A549 (cell line): ENCODE measurements at regions not wholly inside any gene's neighbourhood (a gene's known extent, or its start where the extent isn't known, plus 50 kb on each side); places are given as distances from the start of the nearest gene placed in this dataset.

ENCODE experiments used
- ATAC-seq, 2 experiments: fragments of 200-7000 bp in 1 of 2; fragments of >200 bp in 1 of 2; cut with Nextera tagmentation in 1 of 2; cut with Tn5 transposase in 1 of 2; 3 replicates each; pipeline versions ENCODE4 v1.8.0 to v1.9.1; 2018 to 2020; ENCODE audit warnings: mild to moderate bottlenecking in 1 of 2, moderate library complexity in 1 of 2
- CTCF ChIA-PET: fragments of 300-600 bp; sonication (Branson Sonifier 250); formaldehyde crosslinking; extraction: SDS; loops from one replicate; lab custom pipeline; 2021; ENCODE audit warnings: antibody characterized with exemption, inconsistent platforms; lab: Yijun Ruan, JAX
- POLR2A ChIA-PET: fragments of 350-600 bp; formaldehyde crosslinking; extraction: SDS; loops from one replicate; lab custom pipeline; 2021; ENCODE audit warnings: antibody characterized with exemption, inconsistent platforms; lab: Yijun Ruan, JAX
- DNase-seq, 2 experiments: peaks; one replicate each; pipeline versions ENCODE4 v3.0.0 to v3.0.0-alpha.2; 2011 to 2016; ENCODE audit warnings: low read depth in 1 of 2, low spot score in 1 of 2
- FAIRE-seq: peaks from 2 replicates; lab custom pipeline; 2011; peaks lifted over from hg19 to GRCh38; lab: Jason Lieb, UNC
- H3K27ac ChIP-seq, 2 experiments: fragments of >200 bp; sonication (Bioruptor Twin); formaldehyde crosslinking; 3 replicates each; pipeline ENCODE4 v1.5.1; 2016 to 2017
- H3K4me1 ChIP-seq: fragments of >200 bp; sonication (Bioruptor Twin); formaldehyde crosslinking; 3 replicates; pipeline ENCODE4 v1.6.1; 2016
- H3K4me2 ChIP-seq: fragments of >200 bp; sonication (Bioruptor Twin); formaldehyde crosslinking; 3 replicates; pipeline ENCODE4 v1.6.1; 2016
- H3K4me3 ChIP-seq: fragments of >200 bp; sonication (Bioruptor Twin); formaldehyde crosslinking; 3 replicates; pipeline ENCODE4 v1.5.1; 2016
- H3K9me3 ChIP-seq: fragments of >200 bp; sonication (Bioruptor Twin); formaldehyde crosslinking; 3 replicates; pipeline ENCODE4 v1.6.1; 2016
- EHF ChIP-seq: fragments of 250-450 bp; sonication (Bioruptor Pico); IDR thresholded peaks from 2 replicates; pipeline ENCODE4 v1.5.0; 2020; ENCODE audit warnings: mild to moderate bottlenecking
- EHMT2 ChIP-seq: fragments of 200-600 bp; sonication (generic); IDR thresholded peaks from 2 replicates; pipeline ENCODE4 v1.6.1; 2016; ENCODE audit warnings: antibody characterized with exemption, low read depth, mild to moderate bottlenecking, moderate library complexity
- EP300 ChIP-seq, 2 experiments: fragments of >200 bp; sonication (Bioruptor Twin); formaldehyde crosslinking; IDR thresholded peaks; 2 replicates in 1 of 2; 3 replicates in 1 of 2; pipeline ENCODE4 v1.6.1; 2016 to 2017
- ESRRA ChIP-seq: fragments of 150-350 bp; IDR thresholded peaks from 2 replicates; pipeline ENCODE4 v1.6.1; 2014; ENCODE audit warnings: mild to moderate bottlenecking, low read length, borderline replicate concordance
- FOSL2 ChIP-seq, 2 experiments: fragments of 450-650 bp in 1 of 2; fragments of >200 bp in 1 of 2; sonication (Bioruptor Twin) in 1 of 2; formaldehyde crosslinking; IDR thresholded peaks; 2 replicates each; pipeline versions ENCODE4 v1.5.0 to v1.6.1; 2016 to 2020; ENCODE audit warnings: mild to moderate bottlenecking in 1 of 2, moderate library complexity in 1 of 2
- HOXB5 ChIP-seq: fragments of 250-450 bp; sonication (Bioruptor Pico); IDR thresholded peaks from 2 replicates; pipeline ENCODE4 v1.5.0; 2020; ENCODE audit warnings: mild to moderate bottlenecking, moderate library complexity
- KDM5A ChIP-seq: fragments of 200-600 bp; sonication (generic); IDR thresholded peaks from 2 replicates; pipeline ENCODE4 v1.6.1; 2016; ENCODE audit warnings: antibody characterized with exemption, mild to moderate bottlenecking
- MAFK ChIP-seq: fragments of 450-650 bp; IDR thresholded peaks from 2 replicates; pipeline ENCODE4 v1.6.1; 2014; ENCODE audit not compliant: partially characterized antibody
- NFE2L2 ChIP-seq: fragments of 150-350 bp; conservative IDR thresholded peaks from 2 replicates; pipeline ENCODE4 v1.6.1; 2014; ENCODE audit warnings: low read length
- NR3C1 ChIP-seq: fragments of >200 bp; sonication (Bioruptor Twin); formaldehyde crosslinking; IDR thresholded peaks from 3 replicates; pipeline ENCODE4 v1.6.1; 2017
- RAD21 ChIP-seq, 2 experiments: fragments of >200 bp in 1 of 2; sonication (Bioruptor Twin) in 1 of 2; formaldehyde crosslinking in 1 of 2; IDR thresholded peaks in 1 of 2; conservative IDR thresholded peaks in 1 of 2; 2 replicates in 1 of 2; 3 replicates in 1 of 2; pipeline ENCODE4 v1.6.1; 2012 to 2018; ENCODE audit warnings: inconsistent platforms in 1 of 2
- RCOR1 ChIP-seq: fragments of 150-350 bp; IDR thresholded peaks from 2 replicates; pipeline ENCODE4 v1.6.1; 2014; ENCODE audit warnings: antibody characterized with exemption, low read length, low read depth
- RFX5 ChIP-seq: fragments of 450-650 bp; IDR thresholded peaks from 2 replicates; pipeline ENCODE4 v1.7.1; 2014; ENCODE audit warnings: antibody characterized with exemption, mild to moderate bottlenecking, moderate library complexity
- ZFP36 ChIP-seq: fragments of 450-650 bp; IDR thresholded peaks from 2 replicates; pipeline ENCODE4 v1.6.1; 2014; ENCODE audit warnings: borderline replicate concordance; ENCODE audit not compliant: partially characterized antibody
- ZNF302 ChIP-seq: fragments of 250-450 bp; sonication (Bioruptor Pico); IDR thresholded peaks from 2 replicates; pipeline ENCODE4 v1.9.0; 2021; ENCODE audit warnings: inconsistent platforms, mild to moderate bottlenecking, moderate library complexity
- WGBS: methylation state at CpG from one replicate; pipeline ENCODE4 v1.1.6; 2017; ENCODE audit errors: missing lambda C conversion rate; 5-methylcytosine and 5-hydroxymethylcytosine counted together
- TF ChIP-seq, protein P1 (sequence below): fragments of >200 bp; sonication (Bioruptor Twin); formaldehyde crosslinking; IDR thresholded peaks from 3 replicates; pipeline ENCODE4 v1.6.1; 2016

- no peaks in the 10 kb centered on the region for H3K9me3 ChIP-seq
- no peak overlapping the region for H3K4me2 ChIP-seq
- no peaks in the 10 kb centered on the region; the same call in 2 of the 3 replicates for H3K4me1 ChIP-seq
- H3K27ac ChIP-seq: no peak overlapping the region
- ATAC-seq (no peak), FAIRE-seq (no peak), DNase-seq (no peak)
- 33% methylated on average over 1 of the region's 1 CpG for WGBS
- no peak for TF ChIP-seq ESRRA
- ChIA-PET CTCF (interaction anchor here (1.0 kb wide), 1 partner anchor 15 kb away, joined by 3 read pairs; no protein-coding TSS in a partner anchor), POLR2A (no interaction called here)
- H3K4me3 ChIP-seq: no peak overlapping the region
Measured at GRCh38 chr12:93176165-93176564, 201.6 kb upstream of the NUDT4 start.

GRCh38 chr12:93176610-93177126, 201.1 kb upstream of the NUDT4 start:
- Histone ChIP-seq H3K27ac (no peak overlapping the region), H3K4me2 (no peak overlapping the region), H3K4me1 (no peaks in the 10 kb centered on the region; the same call in 2 of the 3 replicates), H3K9me3 (no peaks in the 10 kb centered on the region), H3K4me3 (no peak overlapping the region)
- TF ChIP-seq KDM5A: no peak
- FAIRE-seq: no peak
- DNase-seq: no peak
- ATAC-seq: no peak
- POLR2A ChIA-PET: no interaction called here
- WGBS: 11% methylated on average over 2 of the region's 2 CpGs
- CTCF ChIA-PET: interaction anchor here (1.0 kb wide), 1 partner anchor 14 kb away, joined by 3 read pairs; no protein-coding TSS in a partner anchor

DNA sequence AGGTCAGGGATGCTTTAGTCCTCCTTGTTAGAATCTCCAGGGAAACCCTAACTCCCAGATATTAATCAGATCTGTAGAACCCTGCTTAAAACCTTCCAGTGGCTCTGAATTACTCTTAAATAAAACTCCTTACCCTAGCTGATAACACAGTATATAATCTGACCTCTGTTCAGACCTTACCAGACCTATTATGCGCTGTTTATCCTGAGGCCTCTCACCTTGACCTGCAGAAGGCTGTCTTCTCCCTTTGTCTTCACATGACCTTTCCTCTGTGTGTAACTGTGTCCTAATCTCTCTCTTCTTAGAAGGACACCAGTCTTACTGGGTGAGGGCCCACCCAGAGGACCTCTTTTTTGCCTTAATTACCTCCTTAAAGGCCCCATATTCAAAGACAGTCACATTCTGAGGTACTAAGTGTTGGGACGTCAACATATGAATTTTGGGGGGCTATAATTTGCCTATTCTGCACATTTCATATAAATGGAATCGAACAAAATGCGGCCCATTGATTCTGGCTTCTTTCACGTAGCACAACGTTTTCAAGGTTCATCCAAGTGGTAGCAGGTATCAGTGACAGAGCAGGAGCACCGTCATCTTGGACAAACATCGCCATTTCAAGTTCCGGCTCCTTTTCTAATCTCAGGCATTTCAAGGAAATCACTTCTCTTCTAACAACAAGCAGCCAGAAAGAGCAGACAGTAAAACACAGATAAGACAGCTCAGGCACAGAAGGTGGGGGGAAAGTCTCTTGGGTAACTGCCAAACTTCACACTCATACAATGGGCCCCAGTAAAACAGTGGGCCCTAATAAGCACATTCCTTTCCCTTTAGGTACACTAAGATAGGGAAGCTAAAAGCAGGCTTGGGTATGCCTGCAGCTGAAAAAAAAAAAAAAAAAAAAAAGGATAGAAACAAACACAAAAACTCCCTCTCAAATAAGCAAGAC, 200.2 kb upstream of the NUDT4 start:
- H3K9me3 ChIP-seq: no peaks in the 10 kb centered on the region
- H3K4me1 ChIP-seq: no peaks in the 10 kb centered on the region; the same call in 2 of the 3 replicates
- 81% methylated on average over 9 of the region's 9 CpGs for WGBS
- DNase-seq (no peak), ATAC-seq (no peak), FAIRE-seq (no peak)
- ChIA-PET CTCF (interaction anchor here (1.0 kb wide), 1 partner anchor 14 kb away, joined by 3 read pairs; no protein-coding TSS in a partner anchor), POLR2A (no interaction called here)
- H3K27ac ChIP-seq: no peak overlapping the region
- TF ChIP-seq RAD21 (conservative IDR thresholded peaks at IDR 0.05 in 1 of 2, IDR thresholded peaks at IDR 0.05 in 1 of 2): no peak
- TF ChIP-seq, protein P1, sequence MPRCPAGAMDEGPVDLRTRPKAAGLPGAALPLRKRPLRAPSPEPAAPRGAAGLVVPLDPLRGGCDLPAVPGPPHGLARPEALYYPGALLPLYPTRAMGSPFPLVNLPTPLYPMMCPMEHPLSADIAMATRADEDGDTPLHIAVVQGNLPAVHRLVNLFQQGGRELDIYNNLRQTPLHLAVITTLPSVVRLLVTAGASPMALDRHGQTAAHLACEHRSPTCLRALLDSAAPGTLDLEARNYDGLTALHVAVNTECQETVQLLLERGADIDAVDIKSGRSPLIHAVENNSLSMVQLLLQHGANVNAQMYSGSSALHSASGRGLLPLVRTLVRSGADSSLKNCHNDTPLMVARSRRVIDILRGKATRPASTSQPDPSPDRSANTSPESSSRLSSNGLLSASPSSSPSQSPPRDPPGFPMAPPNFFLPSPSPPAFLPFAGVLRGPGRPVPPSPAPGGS: no peak
- no peak for TF ChIP-seq NR3C1
- no peak for TF ChIP-seq RCOR1
- TF ChIP-seq HOXB5 (CRISPR knock-in tag): no peak
- peak; percentile 60 for TF ChIP-seq MAFK
- no peak for TF ChIP-seq EHF (CRISPR knock-in tag)
- H3K4me3 ChIP-seq: no peak overlapping the region
- H3K4me2 ChIP-seq: no peak overlapping the region

GRCh38 chr12:93178154-93178878, 199.4 kb upstream of the NUDT4 start:
- no peak for FAIRE-seq
- Histone ChIP-seq H3K4me2 (no peak overlapping the region), H3K4me3 (no peak overlapping the region), H3K9me3 (no peaks in the 10 kb centered on the region), H3K27ac (no peak overlapping the region), H3K4me1 (no peaks in the 10 kb centered on the region; the same call in 2 of the 3 replicates)
- no peak for ATAC-seq
- no peak for TF ChIP-seq NR3C1
- TF ChIP-seq RFX5: no peak
- TF ChIP-seq NFE2L2: no peak
- TF ChIP-seq EP300 (IDR thresholded peaks at IDR 0.05): no peak
- ChIA-PET CTCF (no interaction called here), POLR2A (no interaction called here)
- no peak for DNase-seq
- 46% methylated on average over 4 of the region's 4 CpGs for WGBS

DNA sequence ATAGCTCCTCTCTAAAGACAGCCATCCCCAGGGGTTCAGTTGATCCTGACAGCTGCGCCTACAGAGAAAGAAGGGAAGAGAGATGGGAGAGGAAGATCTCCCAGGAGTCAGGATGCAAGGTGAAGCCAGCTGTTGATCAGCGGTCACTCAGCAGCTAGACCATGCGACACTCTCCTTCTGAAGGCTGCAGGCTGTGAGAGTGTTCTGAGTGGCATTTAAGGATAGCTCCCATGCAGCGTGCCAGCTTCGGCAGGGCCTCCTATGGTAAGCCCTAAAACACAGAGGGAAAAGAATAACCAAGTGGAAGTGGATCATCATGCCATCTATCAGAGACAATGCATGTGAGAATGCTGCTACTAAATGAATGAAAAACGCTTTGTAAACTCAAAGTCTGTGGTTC, 197.9 kb upstream of the NUDT4 start:
- ChIA-PET CTCF (interaction anchor here (0.8 kb wide), 1 partner anchor 14 kb away, joined by 4 read pairs; no protein-coding TSS in a partner anchor), POLR2A (no interaction called here)
- Histone ChIP-seq H3K4me2 (no peak overlapping the region), H3K4me3 (no peak overlapping the region), H3K9me3 (no peaks in the 10 kb centered on the region), H3K27ac (no peak overlapping the region), H3K4me1 (no peaks in the 10 kb centered on the region; the same call in 2 of the 3 replicates)
- no peak for DNase-seq
- no peak for FAIRE-seq
- ATAC-seq: no peak
- TF ChIP-seq EHMT2 (no peak), FOSL2 (IDR thresholded peaks at IDR 0.05) (no peak), FOSL2 (CRISPR knock-in tag; IDR thresholded peaks at IDR 0.05) (no peak), ZFP36 (no peak), ZNF302 (CRISPR knock-in tag) (no peak)
- WGBS: 65% methylated on average over 6 of the region's 6 CpGs
